NCI-H2227 treated with DMSO at 0.1 percent for 48 hours (cell line): ENCODE measurements at regions not wholly inside any gene's neighbourhood (a gene's known extent, or its start where the extent isn't known, plus 50 kb on each side); places are given as distances from the start of the nearest gene placed in this dataset.
"Not testable (repeated sequence)": the region's sequence is repeated elsewhere in the genome, so short reads cannot be mapped to it uniquely, and the experiment has no call there.

Experiments used
- DNase-seq: peaks from one replicate; lab custom pipeline; 2025; lab: John Stamatoyannopoulos, UW

DNA sequence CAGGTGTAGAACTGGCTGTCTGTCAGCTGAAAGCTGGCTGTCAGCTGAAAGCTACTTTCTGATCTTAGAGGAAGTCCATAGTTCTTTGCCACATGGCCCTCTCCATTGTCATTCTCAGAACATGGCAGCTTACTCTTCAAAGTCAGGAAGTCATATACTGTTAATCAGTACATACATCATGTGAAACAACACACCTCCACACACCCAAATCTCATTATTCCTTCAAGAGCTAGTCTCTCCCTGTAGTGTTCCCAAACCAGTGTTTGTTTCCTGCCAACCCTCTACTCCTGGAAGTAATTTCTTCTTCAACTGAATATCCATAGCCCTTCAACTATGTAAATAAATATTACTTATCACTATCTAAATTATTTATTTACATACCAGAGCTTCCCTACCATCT, 58.9 kb downstream of the OR5AK2 start:
- no peak for DNase-seq

DNA sequence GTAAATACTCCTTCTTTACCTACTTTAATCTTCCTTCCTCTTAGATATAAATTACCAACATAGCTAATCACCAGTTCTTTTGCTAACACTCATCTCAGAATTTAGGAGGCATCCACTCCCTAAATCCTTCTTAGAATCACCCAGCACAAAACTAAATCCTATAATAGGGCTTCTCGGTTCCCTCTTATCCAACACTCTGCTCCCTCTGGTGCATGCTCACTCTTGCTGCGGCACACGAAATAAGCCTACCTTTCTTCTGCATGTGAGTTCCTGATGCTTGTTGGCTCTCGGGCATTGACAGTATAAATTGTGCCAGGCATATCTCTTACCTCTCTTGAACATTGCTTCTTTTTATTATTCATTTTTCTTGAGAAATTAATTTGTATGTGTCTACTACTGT, 61.0 kb downstream of the OR5AK2 start:
- no peak for DNase-seq

GRCh38 chr11:57054817-57055216, 66.1 kb downstream of the OR5AK2 start:
- DNase-seq, result no peak

GRCh38 chr11:57055744-57056143, 67.0 kb downstream of the OR5AK2 start:
- no peak for DNase-seq

DNA sequence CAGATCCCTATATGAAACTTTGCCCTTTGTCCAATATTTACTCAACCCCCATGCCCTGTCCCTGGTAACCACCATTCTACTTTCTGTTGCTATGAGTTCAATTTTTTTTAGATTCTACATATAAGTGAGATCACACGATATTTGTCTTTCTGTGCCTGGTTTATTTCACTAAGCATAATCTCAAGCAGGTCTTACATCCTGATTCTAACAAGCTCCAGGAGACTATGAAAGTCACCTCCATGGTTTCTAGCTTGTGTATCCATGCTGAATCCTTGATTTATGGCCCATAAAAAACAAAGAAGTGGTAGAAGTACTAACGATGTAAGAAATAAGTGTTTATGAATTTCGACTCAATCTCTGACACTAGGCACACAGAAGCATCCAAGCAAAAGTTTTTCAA, 68.0 kb downstream of the OR5AK2 start:
- no peak for DNase-seq

DNA sequence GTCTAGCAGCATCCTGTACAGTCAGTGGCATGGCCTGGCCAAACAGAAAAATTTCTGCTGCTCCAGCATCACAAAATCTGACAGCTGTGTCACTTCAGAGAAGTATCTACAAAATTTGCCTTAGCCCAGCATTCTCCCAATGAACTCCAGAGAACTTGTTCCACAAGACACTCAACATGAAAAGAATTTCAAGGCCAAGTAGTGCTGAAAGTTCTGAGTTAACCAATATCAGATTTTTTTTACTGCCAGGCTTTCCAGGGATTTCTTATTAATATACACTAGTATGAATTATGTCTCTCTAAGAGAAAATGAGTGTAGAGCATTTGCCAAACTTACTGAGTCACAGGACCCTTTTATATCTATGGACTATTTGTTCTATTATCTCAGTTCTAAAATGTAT, 68.8 kb downstream of the OR5AK2 start:
- no peak for DNase-seq

GRCh38 chr11:57062957-57063356, 74.2 kb downstream of the OR5AK2 start:
- DNase-seq, result not testable (repeated sequence)

DNA sequence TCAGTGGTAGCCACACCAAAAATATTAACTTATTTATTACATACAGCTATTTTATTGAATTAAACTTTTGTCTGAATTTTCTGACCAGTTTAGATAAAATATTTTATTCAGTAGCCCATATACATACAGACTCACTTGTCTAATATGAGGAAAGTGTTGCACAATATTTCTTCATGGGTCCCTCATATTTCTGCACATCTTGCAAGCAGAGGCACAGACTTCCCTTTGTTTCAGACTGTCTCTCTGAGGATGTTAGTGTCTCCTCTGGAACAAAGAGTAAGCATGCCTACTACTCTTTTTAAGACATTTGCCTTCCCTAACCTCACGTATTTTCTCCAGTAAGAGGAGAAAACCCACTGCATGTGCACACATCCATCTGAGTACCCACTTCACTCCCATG, 81.2 kb downstream of the OR5AK2 start:
- DNase-seq, result no peak

DNA sequence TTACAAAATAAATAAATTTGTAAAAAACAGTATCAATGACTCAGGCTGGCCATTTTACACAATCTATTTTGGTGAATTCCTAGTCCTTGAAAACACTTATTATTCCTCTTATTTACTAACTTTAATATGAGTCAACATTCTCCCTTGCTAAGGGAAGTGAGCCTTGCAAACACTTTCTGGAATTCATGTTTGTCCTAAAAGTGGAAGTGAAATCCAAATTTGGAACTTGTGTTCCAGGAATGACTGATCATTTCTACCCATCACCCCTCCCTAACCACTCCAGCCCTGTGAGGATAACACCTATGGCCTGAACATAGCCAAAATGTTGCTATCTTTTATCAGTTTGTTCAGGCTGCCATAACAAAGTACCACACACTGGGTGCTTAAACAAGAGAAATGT, 83.1 kb downstream of the OR5AK2 start:
- no peak for DNase-seq

DNA sequence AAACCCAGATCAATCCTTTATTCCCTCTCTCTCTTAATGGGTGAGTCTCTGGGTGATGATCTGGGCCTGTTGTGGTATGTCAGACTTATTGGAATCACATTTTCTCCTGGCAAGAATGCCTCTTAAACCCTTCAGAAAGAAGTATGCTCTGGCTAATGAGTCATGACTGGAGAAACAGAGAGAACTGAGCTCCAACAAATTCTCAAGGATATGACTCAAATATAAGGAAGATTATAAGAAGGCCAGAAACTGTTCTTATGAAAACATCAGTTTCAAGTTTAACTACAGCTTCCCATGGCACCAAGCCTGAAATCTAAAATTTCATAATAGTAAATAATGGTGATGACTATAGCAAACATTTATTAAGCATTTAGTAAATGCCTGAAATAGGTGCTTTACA, 83.9 kb downstream of the OR5AK2 start:
- DNase-seq, result no peak

DNA sequence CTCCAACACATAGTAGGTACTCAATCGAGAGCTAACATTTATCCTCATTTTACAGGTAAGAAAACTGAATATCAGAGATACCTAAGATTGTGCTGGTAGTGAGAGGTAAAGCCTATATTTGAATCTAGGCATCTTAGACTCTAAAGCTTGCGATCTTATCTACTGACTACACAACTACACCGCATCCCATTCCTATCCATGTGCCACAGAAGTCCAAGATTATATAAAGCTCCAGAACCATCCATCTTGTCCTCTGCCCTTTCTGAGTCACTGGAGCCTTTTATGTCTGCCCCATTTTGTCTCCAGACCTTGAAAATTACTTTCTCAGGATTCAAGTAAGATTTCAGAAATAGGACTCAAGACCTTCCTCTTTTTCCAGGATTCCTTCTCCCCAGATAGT, 84.4 kb downstream of the OR5AK2 start:
- no peak for DNase-seq

GRCh38 chr11:57081356-57081755, 92.6 kb downstream of the OR5AK2 start:
- DNase-seq, result no peak

GRCh38 chr11:57082125-57082524, 93.4 kb downstream of the OR5AK2 start:
- DNase-seq, result no peak

DNA sequence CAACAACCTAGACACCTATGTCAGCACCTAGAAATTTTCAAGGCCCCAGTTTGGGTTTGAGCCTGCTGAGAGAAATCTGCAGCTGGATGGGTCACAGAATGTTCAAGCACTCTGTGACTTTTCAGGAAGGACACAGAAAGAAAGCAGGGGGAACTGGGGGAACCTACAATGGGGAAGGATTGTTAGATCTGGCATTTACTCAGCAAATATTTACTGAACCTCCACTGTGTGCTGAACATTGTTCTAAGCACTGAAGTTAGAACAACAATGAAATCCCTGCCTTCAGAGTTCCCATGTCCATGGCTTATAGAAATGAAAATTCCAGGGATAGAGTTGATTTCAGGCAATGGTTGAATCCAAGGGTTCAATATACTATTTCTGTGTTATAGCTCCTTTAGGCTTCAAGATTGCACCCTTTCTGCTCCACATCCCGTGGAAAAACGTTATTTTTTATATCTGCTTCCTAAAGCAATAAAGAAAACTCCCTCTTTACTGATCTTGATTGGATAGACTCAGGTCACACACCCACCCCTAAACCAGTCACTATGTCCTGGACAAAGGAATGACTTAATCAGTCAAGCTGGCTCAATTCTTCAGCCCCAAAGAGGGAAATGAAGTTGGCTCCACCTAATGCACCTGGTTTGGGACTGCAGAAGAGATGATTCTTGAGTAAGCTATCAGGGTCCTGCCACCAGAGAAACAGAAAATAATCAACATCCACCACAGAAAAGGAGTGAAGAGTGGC, 95.1 kb downstream of the OR5AK2 start:
- DNase-seq, result no peak

- no peak for DNase-seq
Observed at GRCh38 chr11:57085611-57086010, 96.1 kb upstream of the LRRC55 start.

GRCh38 chr11:57087991-57088390, 93.8 kb upstream of the LRRC55 start:
- no peak for DNase-seq

GRCh38 chr11:57092028-57092698, 89.6 kb upstream of the LRRC55 start:
- DNase-seq, result no peak

DNA sequence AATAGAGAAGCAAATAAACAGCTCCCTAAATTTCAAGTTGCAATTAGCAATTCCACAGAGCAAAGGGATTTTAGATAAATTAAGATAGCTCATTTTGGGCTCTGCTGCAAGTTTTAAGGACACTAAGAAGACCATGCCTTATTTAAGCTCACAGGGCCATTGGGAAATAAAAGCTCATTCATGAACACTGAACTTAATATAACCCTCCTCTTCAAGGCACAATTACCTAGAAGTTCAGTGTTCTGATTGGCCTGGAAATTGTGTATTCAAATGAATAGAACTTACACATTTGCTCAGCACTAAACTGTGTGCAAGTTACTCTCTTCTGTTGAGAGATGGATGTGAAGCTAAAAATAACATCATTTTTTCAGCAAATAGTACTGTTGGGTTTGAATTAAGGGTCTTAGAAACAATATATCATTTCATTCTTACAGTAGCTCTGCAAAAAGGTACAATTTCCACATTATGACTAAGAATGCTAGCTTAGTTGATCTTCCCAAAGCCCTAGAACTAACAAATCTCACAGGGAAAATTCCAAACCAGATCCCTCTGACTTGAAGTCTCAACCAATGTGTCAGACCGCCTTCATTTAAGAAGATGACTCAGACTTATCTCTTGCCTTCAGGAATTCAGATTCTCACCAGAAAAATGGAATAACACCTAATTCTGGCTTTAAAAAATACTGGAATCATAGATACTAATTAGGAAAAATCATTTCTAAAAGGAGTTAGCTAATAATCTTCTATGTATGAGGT, 87.4 kb upstream of the LRRC55 start:
- no peak for DNase-seq

DNA sequence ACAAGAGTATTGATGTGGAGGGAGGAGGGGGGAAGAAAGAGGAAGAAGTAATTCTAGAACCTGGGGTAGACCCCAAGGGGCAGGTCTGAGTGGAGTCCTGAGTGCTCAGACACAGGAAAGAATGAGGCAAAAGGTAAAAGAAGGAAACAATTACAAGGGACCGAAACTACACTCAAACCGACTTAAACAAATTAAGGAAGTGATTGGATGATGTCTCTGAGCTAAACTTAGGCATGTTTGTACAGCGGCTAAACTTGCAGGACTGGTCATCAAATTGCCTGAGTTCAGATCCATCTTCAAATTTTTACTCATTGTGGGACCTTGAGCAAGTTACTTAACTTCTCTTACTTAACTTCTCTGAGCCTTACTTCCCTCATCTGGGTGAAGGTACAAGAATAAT, 86.3 kb upstream of the LRRC55 start:
- DNase-seq, result no peak

DNA sequence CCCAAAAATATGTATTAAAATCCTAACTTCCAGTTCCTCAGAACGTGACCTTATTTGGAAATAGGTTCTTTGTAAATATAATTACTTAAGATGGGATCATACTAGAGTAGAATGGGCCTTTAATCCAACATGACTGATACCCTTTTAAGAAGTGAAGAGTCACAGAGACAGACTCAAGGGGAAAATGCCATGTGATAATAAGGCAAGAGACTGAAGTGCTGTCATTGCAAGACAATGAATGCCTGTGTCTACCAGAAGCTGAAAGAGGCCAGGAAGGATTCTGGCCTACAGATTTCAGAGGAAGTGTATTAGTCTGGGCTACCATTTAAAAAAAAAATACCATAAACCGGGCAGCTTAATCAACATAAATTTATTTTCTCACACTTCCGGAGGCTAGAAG, 85.9 kb upstream of the LRRC55 start:
- DNase-seq, result no peak

GRCh38 chr11:57097149-57097548, 84.6 kb upstream of the LRRC55 start:
- DNase-seq, result no peak

- no peak for DNase-seq
Observed at GRCh38 chr11:57098191-57098590, 83.6 kb upstream of the LRRC55 start.

GRCh38 chr11:57100638-57101331, 81.0 kb upstream of the LRRC55 start:
- peak; percentile 90 for DNase-seq
